CD14-positive monocyte (primary cell): ENCODE measurements at regions not wholly inside any gene's neighbourhood (a gene's known extent, or its start where the extent isn't known, plus 50 kb on each side); places are given as distances from the start of the nearest gene placed in this dataset.
A peak's percentile ranks its signal among the peaks of the same experiment; 100 is the strongest.

Experiments
- DNase-seq, 3 donors: peaks; one replicate each; pipeline ENCODE4 v3.0.0-alpha.2; 2011 to 2022
- H2AFZ ChIP-seq: 2 replicates; pipeline ENCODE4 v1.6.0; 2012; ENCODE audit warnings: mild to moderate bottlenecking, low read depth, low read length, inconsistent platforms; ENCODE audit not compliant: insufficient read depth, poor library complexity, severe bottlenecking
- H3K27ac ChIP-seq, 2 donors: 1 replicate in 1 of 2; 2 replicates in 1 of 2; pipeline ENCODE4 v1.5.1; 2012 to 2013; ENCODE audit warnings: low read length in 2 of 2, control low read depth in 1 of 2, inconsistent platforms in 1 of 2, low read depth in 1 of 2, mild to moderate bottlenecking in 1 of 2
- H3K27me3 ChIP-seq, 2 donors: one replicate each; pipeline versions ENCODE4 v1.6.0 to v1.6.1; 2011 to 2013; ENCODE audit warnings: low read length in 2 of 2; ENCODE audit not compliant: control insufficient read depth in 2 of 2, insufficient read depth in 2 of 2
- H3K36me3 ChIP-seq, 2 donors: replicated peaks in 1 of 2; 1 replicate in 1 of 2; 2 replicates in 1 of 2; pipeline versions ENCODE4 v1.5.1 to v1.6.1; 2012 to 2013; ENCODE audit warnings: low read length in 2 of 2, control low read depth in 1 of 2, inconsistent platforms in 1 of 2, mild to moderate bottlenecking in 1 of 2; ENCODE audit not compliant: insufficient read depth in 2 of 2, control insufficient read depth in 1 of 2
- H3K4me1 ChIP-seq, 2 donors: 1 replicate in 1 of 2; 2 replicates in 1 of 2; pipeline versions ENCODE4 v1.5.1 to v1.6.1; 2012 to 2013; ENCODE audit warnings: low read length in 2 of 2, control low read depth in 1 of 2, inconsistent platforms in 1 of 2, mild to moderate bottlenecking in 1 of 2, moderate library complexity in 1 of 2; ENCODE audit not compliant: insufficient read depth in 2 of 2, control insufficient read depth in 1 of 2
- H3K4me2 ChIP-seq: replicated peaks from 2 replicates; pipeline ENCODE3; 2012; ENCODE audit warnings: low read length, moderate library complexity, mild to moderate bottlenecking; ENCODE audit not compliant: poor library complexity, severe bottlenecking; ENCODE audit errors: extremely low read depth
- H3K4me3 ChIP-seq, 3 experiments: fragments of 200-600 bp in 1 of 3; sonication (generic) in 1 of 3; replicated peaks in 1 of 3; 1 replicate in 2 of 3; 2 replicates in 1 of 3; pipeline ENCODE4 v1.5.1; 2011 to 2013; ENCODE audit warnings: low read length in 3 of 3, mild to moderate bottlenecking in 3 of 3, control low read depth in 2 of 3, low read depth in 2 of 3, inconsistent platforms in 1 of 3, moderate library complexity in 1 of 3
- H3K79me2 ChIP-seq: 2 replicates; pipeline ENCODE4 v1.6.0; 2012; ENCODE audit warnings: mild to moderate bottlenecking, control low read depth, inconsistent platforms, low read length, moderate library complexity; ENCODE audit not compliant: insufficient read depth
- H3K9ac ChIP-seq: 2 replicates; pipeline ENCODE4 v1.6.0; 2017; ENCODE audit warnings: low read length, mild to moderate bottlenecking; ENCODE audit not compliant: insufficient read depth, poor library complexity, severe bottlenecking
- H3K9me3 ChIP-seq, 2 donors: replicated peaks in 1 of 2; 1 replicate in 1 of 2; 2 replicates in 1 of 2; pipeline versions ENCODE4 v1.5.1 to v1.6.1; 2012 to 2013; ENCODE audit warnings: low read length in 2 of 2, control low read depth in 1 of 2; ENCODE audit not compliant: control insufficient read depth in 1 of 2, insufficient read depth in 1 of 2
- H4K20me1 ChIP-seq: 2 replicates; pipeline ENCODE4 v1.6.0; 2012; ENCODE audit warnings: mild to moderate bottlenecking, low read length, control low read depth, moderate library complexity; ENCODE audit not compliant: insufficient read depth
- H3K27ac Mint-ChIP-seq, 7 donors: one replicate each; pipeline ENCODE4 v1.8.0; 2020; ENCODE audit warnings: mild to moderate bottlenecking in 7 of 7, mixed read lengths in 7 of 7, moderate library complexity in 6 of 7, inconsistent platforms in 2 of 7
- H3K27me3 Mint-ChIP-seq, 3 donors: one replicate each; pipeline ENCODE4 v1.8.0; 2021 to 2022; ENCODE audit warnings: low read depth in 3 of 3, mild to moderate bottlenecking in 3 of 3, mixed read lengths in 3 of 3, moderate library complexity in 3 of 3, inconsistent platforms in 1 of 3
- H3K36me3 Mint-ChIP-seq, 2 donors: one replicate each; pipeline ENCODE4 v1.8.0; 2020; ENCODE audit warnings: mixed read lengths in 2 of 2, inconsistent platforms in 1 of 2, mild to moderate bottlenecking in 1 of 2
- H3K4me1 Mint-ChIP-seq: one replicate; pipeline ENCODE4 v1.8.0; 2020; ENCODE audit warnings: mild to moderate bottlenecking, mixed read lengths
- H3K4me3 Mint-ChIP-seq, 2 donors: one replicate each; pipeline ENCODE4 v1.8.0; 2020; ENCODE audit warnings: mild to moderate bottlenecking in 2 of 2, mixed read lengths in 2 of 2, moderate library complexity in 1 of 2
- H3K9me3 Mint-ChIP-seq, 7 donors: one replicate each; pipeline ENCODE4 v1.8.0; 2020 to 2022; ENCODE audit warnings: mixed read lengths in 7 of 7, mild to moderate bottlenecking in 6 of 7, moderate library complexity in 6 of 7, inconsistent platforms in 2 of 7
- WGBS: methylation state at CpG from one replicate; pipeline ENCODE4 v1.1.5; 2013; ENCODE audit warnings: missing lambda C conversion rate; ENCODE audit not compliant: insufficient coverage; 5-methylcytosine and 5-hydroxymethylcytosine counted together
- intact Hi-C, 2 donors: fragments of 100-400 bp; cut with micrococcal nuclease; formaldehyde crosslinking; loops; one replicate each; pipeline versions ENCODE4 v1.15.0 to v1.15.1; 2023
- TF ChIP-seq, protein P1 (sequence below): fragments of 200-600 bp; IDR thresholded peaks from one replicate; pipeline ENCODE4 v1.8.0; 2022; ENCODE audit warnings: antibody characterized with exemption, mild to moderate bottlenecking

DNA sequence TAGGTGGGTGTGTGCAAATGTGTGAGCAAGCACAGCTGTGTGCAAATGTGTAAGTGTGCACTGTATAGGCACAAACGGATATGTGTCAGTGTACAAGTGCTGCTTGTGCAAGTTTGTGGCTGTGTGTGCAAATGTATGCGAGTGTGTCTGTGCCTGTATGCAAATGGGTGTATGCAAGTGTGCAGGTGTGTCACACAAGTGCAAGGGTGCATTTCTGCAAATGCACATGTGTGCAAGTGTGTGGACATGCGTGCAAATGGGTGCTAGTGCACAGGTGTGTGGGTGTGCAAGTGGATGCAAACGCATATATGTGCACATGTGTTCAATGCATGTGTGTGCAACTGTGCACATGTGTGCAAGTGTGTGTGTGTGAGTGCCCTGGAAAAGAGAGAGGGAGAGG lies 76.5 kb upstream of the TNRC6C start:
- Histone ChIP-seq H4K20me1 (peaks cover 3% of the 10 kb centered on the region), H3K79me2 (no peaks in the 10 kb centered on the region), H3K27ac (peak overlapping the region; percentile 51 to 87), H2AFZ (no peak overlapping the region), H3K4me1 (peaks cover 56 to 64% of the 10 kb centered on the region in 2 donors), H3K9ac (peak overlapping the region; percentile 49), H3K27me3 (peaks cover 0 to 18% of the 10 kb centered on the region in 2 donors), H3K36me3 (no peaks in the 10 kb centered on the region), H3K4me2 (peak overlapping the region; percentile 66), H3K4me3 (peak overlapping the region in 1 of 3 experiments; percentile 60), H3K9me3 (no peaks in the 10 kb centered on the region)
- peaks cover 5 to 18% of the 10 kb centered on the region in 2 donors for H3K36me3 Mint-ChIP-seq
- peak overlapping the region; percentile 94 to 99 (median 97) for H3K27ac Mint-ChIP-seq
- DNase-seq: no peak
- peaks cover 19 to 38% (median 30%) of the 10 kb centered on the region in 3 donors for H3K27me3 Mint-ChIP-seq
- H3K4me3 Mint-ChIP-seq: peak overlapping the region; percentile 58 to 88
- peaks cover 0 to 5% (median under 1%) of the 10 kb centered on the region in 7 donors for H3K9me3 Mint-ChIP-seq
- WGBS: 45% methylated on average over 4 of the region's 4 CpGs
- TF ChIP-seq, protein P1, sequence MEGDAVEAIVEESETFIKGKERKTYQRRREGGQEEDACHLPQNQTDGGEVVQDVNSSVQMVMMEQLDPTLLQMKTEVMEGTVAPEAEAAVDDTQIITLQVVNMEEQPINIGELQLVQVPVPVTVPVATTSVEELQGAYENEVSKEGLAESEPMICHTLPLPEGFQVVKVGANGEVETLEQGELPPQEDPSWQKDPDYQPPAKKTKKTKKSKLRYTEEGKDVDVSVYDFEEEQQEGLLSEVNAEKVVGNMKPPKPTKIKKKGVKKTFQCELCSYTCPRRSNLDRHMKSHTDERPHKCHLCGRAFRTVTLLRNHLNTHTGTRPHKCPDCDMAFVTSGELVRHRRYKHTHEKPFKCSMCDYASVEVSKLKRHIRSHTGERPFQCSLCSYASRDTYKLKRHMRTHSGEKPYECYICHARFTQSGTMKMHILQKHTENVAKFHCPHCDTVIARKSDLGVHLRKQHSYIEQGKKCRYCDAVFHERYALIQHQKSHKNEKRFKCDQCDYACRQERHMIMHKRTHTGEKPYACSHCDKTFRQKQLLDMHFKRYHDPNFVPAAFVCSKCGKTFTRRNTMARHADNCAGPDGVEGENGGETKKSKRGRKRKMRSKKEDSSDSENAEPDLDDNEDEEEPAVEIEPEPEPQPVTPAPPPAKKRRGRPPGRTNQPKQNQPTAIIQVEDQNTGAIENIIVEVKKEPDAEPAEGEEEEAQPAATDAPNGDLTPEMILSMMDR: no peak
- intact Hi-C loops: loop anchor here (5.0 kb wide), 1 partner anchor 35 kb away; no protein-coding TSS in a partner anchor
- H3K4me1 Mint-ChIP-seq: peaks cover 69% of the 10 kb centered on the region

DNA sequence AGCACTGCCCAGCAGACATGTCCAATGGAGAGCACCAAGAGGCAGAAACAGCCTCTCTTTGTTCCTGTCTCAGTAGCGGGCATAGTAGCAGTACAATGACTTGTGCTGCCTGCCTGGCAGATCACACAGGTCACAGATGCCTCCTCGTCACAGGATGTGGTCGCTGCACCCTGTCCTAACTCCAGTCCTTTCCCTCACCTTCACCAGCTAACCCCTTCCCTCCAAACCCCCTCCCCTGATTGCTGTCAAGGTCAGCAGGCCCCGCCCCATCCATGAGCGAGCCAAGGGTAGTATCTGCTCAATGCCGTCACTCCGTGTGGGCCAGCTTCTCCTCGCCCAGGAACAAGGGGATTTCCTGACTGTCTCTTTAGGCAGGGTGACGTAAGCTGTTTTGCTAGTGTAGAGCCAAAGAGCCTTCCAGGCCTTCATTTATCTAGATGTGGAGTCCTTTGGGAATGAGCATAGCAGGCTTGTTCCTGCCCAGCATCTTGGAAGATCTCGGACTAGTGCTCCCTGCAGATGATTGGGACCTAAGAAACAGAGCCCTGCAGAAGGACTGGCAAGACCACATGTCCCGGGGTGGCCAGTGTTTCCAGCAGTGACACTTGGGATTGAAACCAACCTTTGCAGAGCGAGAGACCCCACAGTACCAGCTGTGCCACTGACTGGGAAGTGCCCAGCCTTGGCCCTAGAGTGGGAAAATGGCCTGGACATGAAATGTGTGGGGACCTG lies 75.9 kb upstream of the TNRC6C start:
- peaks cover 56 to 64% of the 10 kb centered on the region in 2 donors for H3K4me1 ChIP-seq
- H3K27ac Mint-ChIP-seq: peak overlapping the region; percentile 94 to 99 (median 97)
- peaks cover 0 to 6% (median under 1%) of the 10 kb centered on the region in 7 donors for H3K9me3 Mint-ChIP-seq
- H3K79me2 ChIP-seq: no peaks in the 10 kb centered on the region
- peak overlapping the region; percentile 66 for H3K4me2 ChIP-seq
- no peak overlapping the region for H2AFZ ChIP-seq
- H3K4me1 Mint-ChIP-seq: peaks cover 69% of the 10 kb centered on the region
- intact Hi-C loops: loop anchor here (5.0 kb wide), 1 partner anchor 35 kb away; no protein-coding TSS in a partner anchor
- H3K27me3 ChIP-seq: peaks cover 0 to 24% of the 10 kb centered on the region in 2 donors
- H3K9me3 ChIP-seq: no peaks in the 10 kb centered on the region
- H3K9ac ChIP-seq: peak overlapping the region; percentile 49
- peak overlapping the region; percentile 33 to 87 for H3K27ac ChIP-seq
- no peaks in the 10 kb centered on the region for H3K36me3 ChIP-seq
- H3K27me3 Mint-ChIP-seq: peaks cover 25 to 44% (median 35%) of the 10 kb centered on the region in 3 donors
- H4K20me1 ChIP-seq: peaks cover 3% of the 10 kb centered on the region
- peak overlapping the region in 1 of 2 donors; percentile 88 for H3K4me3 Mint-ChIP-seq
- DNase-seq: peak; percentile 90 to 96 (median 92)
- peaks cover 5 to 19% of the 10 kb centered on the region in 2 donors for H3K36me3 Mint-ChIP-seq
- TF ChIP-seq, protein P1: no peak
- WGBS: 32% methylated on average over 12 of the region's 12 CpGs
- H3K4me3 ChIP-seq: peak overlapping the region in 1 of 3 experiments; percentile 60
